ENCODE measurements at regions not wholly inside any gene's neighbourhood (a gene's known extent, or its start where the extent isn't known, plus 50 kb on each side); places are given as distances from the start of the nearest gene placed in this dataset.

DNA sequence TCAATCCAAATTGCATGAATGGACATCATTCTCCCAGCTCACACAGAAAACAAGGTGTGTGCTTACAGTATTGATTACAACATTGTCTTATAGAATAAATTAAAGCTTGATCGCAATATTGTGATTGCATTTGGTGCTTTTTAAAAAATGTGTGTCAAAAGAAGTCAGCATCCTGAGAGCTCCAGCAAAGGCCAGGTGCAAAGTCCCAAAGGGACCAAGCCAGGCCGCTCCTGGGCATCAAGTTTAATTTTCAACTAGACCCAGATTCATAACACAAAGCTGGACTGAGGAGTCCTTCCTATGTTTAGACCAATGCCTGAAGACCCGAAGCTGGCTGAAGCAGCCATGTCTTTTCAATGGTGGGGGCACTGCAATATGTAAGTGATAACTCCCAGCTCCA, 295.6 kb downstream of the IRX2 start:
- Mint-ChIP-seq H3K27ac (ENCODE audit: unreplicated experiment) (no peak overlapping the region), H3K4me1 (ENCODE audit: low read depth, unreplicated experiment) (no peaks in the 10 kb centered on the region), H3K4me3 (ENCODE audit: unreplicated experiment) (no peak overlapping the region), H3K36me3 (ENCODE audit: low read depth, unreplicated experiment) (no peaks in the 10 kb centered on the region), H3K9me3 (ENCODE audit: unreplicated experiment) (no peaks in the 10 kb centered on the region), H3K27me3 (ENCODE audit: low read depth, unreplicated experiment) (peaks cover 16% of the 10 kb centered on the region)
- Histone ChIP-seq H2AFZ (ENCODE audit: low read depth, low read length) (no peak overlapping the region), H3K9ac (ENCODE audit: low read length) (no peak overlapping the region), H4K20me1 (ENCODE audit: insufficient read depth, low read length) (no peaks in the 10 kb centered on the region), H3K79me2 (ENCODE audit: insufficient read depth, low read length) (no peaks in the 10 kb centered on the region), H3K27ac (ENCODE audit: low read depth, low read length) (no peak overlapping the region), H3K36me3 (ENCODE audit: insufficient read depth, low read length) (no peaks in the 10 kb centered on the region), H3K9me3 (ENCODE audit: insufficient read depth, low read depth, low read length) (peaks cover 7% of the 10 kb centered on the region), H3K4me1 (ENCODE audit: insufficient read depth, low read length) (no peaks in the 10 kb centered on the region), H3K27me3 (ENCODE audit: insufficient read depth, low read length) (no peaks in the 10 kb centered on the region), H3K4me3 (ENCODE audit: insufficient read depth, low read depth, low read length) (no peak overlapping the region), H3K4me2 (ENCODE audit: low read length) (no peak overlapping the region)
- TF ChIP-seq EZH2 (IDR thresholded peaks at IDR 0.05; ENCODE audit: insufficient read depth, low read length): no peak
- TF ChIP-seq, protein P1, sequence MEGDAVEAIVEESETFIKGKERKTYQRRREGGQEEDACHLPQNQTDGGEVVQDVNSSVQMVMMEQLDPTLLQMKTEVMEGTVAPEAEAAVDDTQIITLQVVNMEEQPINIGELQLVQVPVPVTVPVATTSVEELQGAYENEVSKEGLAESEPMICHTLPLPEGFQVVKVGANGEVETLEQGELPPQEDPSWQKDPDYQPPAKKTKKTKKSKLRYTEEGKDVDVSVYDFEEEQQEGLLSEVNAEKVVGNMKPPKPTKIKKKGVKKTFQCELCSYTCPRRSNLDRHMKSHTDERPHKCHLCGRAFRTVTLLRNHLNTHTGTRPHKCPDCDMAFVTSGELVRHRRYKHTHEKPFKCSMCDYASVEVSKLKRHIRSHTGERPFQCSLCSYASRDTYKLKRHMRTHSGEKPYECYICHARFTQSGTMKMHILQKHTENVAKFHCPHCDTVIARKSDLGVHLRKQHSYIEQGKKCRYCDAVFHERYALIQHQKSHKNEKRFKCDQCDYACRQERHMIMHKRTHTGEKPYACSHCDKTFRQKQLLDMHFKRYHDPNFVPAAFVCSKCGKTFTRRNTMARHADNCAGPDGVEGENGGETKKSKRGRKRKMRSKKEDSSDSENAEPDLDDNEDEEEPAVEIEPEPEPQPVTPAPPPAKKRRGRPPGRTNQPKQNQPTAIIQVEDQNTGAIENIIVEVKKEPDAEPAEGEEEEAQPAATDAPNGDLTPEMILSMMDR (IDR thresholded peaks at IDR 0.05; ENCODE audit: insufficient read depth, low read depth, low read length): no peak
- no peak for FAIRE-seq
- DNase-seq (ENCODE audit: low read depth): no peak

DNA sequence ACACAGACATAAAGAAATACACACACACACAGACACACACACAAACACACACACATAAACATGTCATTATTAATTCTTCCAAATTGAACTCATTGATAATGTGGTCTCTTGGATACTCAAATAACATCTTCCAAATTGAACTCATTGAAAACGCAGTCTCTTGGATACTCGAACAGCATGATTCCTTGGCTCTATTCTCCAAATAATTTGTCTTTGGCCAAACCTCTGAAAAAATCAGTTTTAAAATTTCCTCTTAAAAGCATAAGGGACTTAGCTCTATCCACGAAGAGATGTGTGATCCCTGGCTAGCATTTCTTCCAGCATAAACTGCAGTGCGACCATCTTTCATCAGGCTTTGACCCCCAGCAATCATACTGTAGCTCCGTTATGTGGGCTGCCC, 296.6 kb downstream of the IRX2 start:
- no peak for DNase-seq (ENCODE audit: low read depth)
- Histone ChIP-seq H3K79me2 (ENCODE audit: insufficient read depth, low read length) (no peaks in the 10 kb centered on the region), H3K9me3 (ENCODE audit: insufficient read depth, low read depth, low read length) (peaks cover 2% of the 10 kb centered on the region), H4K20me1 (ENCODE audit: insufficient read depth, low read length) (no peaks in the 10 kb centered on the region), H3K27me3 (ENCODE audit: insufficient read depth, low read length) (no peaks in the 10 kb centered on the region), H3K27ac (ENCODE audit: low read depth, low read length) (no peak overlapping the region), H3K4me1 (ENCODE audit: insufficient read depth, low read length) (no peaks in the 10 kb centered on the region), H2AFZ (ENCODE audit: low read depth, low read length) (no peak overlapping the region), H3K36me3 (ENCODE audit: insufficient read depth, low read length) (no peaks in the 10 kb centered on the region), H3K9ac (ENCODE audit: low read length) (no peak overlapping the region), H3K4me3 (ENCODE audit: insufficient read depth, low read depth, low read length) (no peak overlapping the region), H3K4me2 (ENCODE audit: low read length) (no peak overlapping the region)
- H3K4me3 Mint-ChIP-seq (ENCODE audit: unreplicated experiment): no peak overlapping the region
- no peaks in the 10 kb centered on the region for H3K36me3 Mint-ChIP-seq (ENCODE audit: low read depth, unreplicated experiment)
- TF ChIP-seq, protein P1 (IDR thresholded peaks at IDR 0.05; ENCODE audit: insufficient read depth, low read depth, low read length): no peak
- TF ChIP-seq EZH2 (IDR thresholded peaks at IDR 0.05; ENCODE audit: insufficient read depth, low read length): no peak
- H3K27me3 Mint-ChIP-seq (ENCODE audit: low read depth, unreplicated experiment): peaks cover 15% of the 10 kb centered on the region
- H3K9me3 Mint-ChIP-seq (ENCODE audit: unreplicated experiment): no peaks in the 10 kb centered on the region
- H3K4me1 Mint-ChIP-seq (ENCODE audit: low read depth, unreplicated experiment): no peaks in the 10 kb centered on the region
- no peak for FAIRE-seq
- H3K27ac Mint-ChIP-seq (ENCODE audit: unreplicated experiment): no peak overlapping the region

GRCh38 chr5:2453781-2454180, 297.7 kb downstream of the IRX2 start:
- Histone ChIP-seq H3K4me1 (ENCODE audit: insufficient read depth, low read length) (no peaks in the 10 kb centered on the region), H3K9ac (ENCODE audit: low read length) (no peak overlapping the region), H4K20me1 (ENCODE audit: insufficient read depth, low read length) (no peaks in the 10 kb centered on the region), H3K4me3 (ENCODE audit: insufficient read depth, low read depth, low read length) (no peak overlapping the region), H3K27ac (ENCODE audit: low read depth, low read length) (no peak overlapping the region), H3K9me3 (ENCODE audit: insufficient read depth, low read depth, low read length) (peaks cover 5% of the 10 kb centered on the region), H3K27me3 (ENCODE audit: insufficient read depth, low read length) (no peaks in the 10 kb centered on the region), H3K4me2 (ENCODE audit: low read length) (no peak overlapping the region), H2AFZ (ENCODE audit: low read depth, low read length) (no peak overlapping the region), H3K79me2 (ENCODE audit: insufficient read depth, low read length) (no peaks in the 10 kb centered on the region), H3K36me3 (ENCODE audit: insufficient read depth, low read length) (no peaks in the 10 kb centered on the region)
- Mint-ChIP-seq H3K4me1 (ENCODE audit: low read depth, unreplicated experiment) (no peaks in the 10 kb centered on the region), H3K9me3 (ENCODE audit: unreplicated experiment) (no peaks in the 10 kb centered on the region), H3K36me3 (ENCODE audit: low read depth, unreplicated experiment) (no peaks in the 10 kb centered on the region), H3K4me3 (ENCODE audit: unreplicated experiment) (no peak overlapping the region), H3K27me3 (ENCODE audit: low read depth, unreplicated experiment) (peaks cover 18% of the 10 kb centered on the region), H3K27ac (ENCODE audit: unreplicated experiment) (no peak overlapping the region)
- TF ChIP-seq, protein P1 (IDR thresholded peaks at IDR 0.05; ENCODE audit: insufficient read depth, low read depth, low read length): no peak
- TF ChIP-seq EZH2 (IDR thresholded peaks at IDR 0.05; ENCODE audit: insufficient read depth, low read length): no peak
- DNase-seq (ENCODE audit: low read depth): no peak
- no peak for FAIRE-seq

Measured in astrocyte (in vitro differentiated cells and primary cell).